CD4-positive, alpha-beta T cell treated with Interleukin-10 for 1 hour (primary cell): ENCODE measurements at regions not wholly inside any gene's neighbourhood (a gene's known extent, or its start where the extent isn't known, plus 50 kb on each side); places are given as distances from the start of the nearest gene placed in this dataset.
"Not testable (repeated sequence)": the region's sequence is repeated elsewhere in the genome, so short reads cannot be mapped to it uniquely, and the experiment has no call there.

Experiments
- DNase-seq: peaks from one replicate; pipeline ENCODE4 v3.0.0-alpha.2; 2020

DNA sequence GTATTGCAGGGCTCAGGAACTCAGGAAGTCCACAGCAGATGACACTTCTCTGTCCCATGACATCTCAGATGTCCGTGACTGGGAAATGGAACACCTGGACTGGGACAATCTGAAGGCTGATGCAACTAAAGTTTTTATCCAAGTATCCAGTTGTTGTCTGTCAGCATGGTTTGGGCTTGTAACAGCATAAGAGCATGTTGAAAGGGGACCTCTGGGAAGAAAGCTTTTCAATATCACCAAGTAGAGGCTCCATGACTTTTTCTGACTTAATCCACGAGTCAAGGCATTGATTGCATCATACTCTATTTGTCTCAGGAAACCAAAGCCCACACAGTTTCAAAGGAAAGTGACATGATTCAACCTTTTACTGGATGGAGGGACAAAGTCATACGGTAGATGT lies 807.7 kb downstream of the MTRR start:
- no peak for DNase-seq

DNA sequence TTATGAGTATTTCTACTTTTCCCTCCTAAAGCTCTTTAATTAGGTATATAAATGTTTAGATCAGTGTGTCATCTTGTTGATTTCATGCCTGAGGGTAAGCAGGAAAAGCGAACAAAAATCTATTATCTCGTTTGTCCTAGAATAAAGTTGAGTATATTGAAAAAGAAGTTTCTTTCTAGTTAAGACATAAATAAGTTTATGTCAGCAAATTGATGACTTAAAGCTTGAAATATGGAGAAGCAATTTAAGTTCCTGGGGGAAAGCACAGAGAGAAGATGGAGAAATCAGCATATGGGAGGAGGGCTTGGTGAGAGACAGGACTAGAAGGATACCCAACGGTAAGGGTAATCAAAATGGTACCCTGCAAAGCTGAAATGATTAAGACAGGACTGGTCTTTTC lies 813.4 kb downstream of the MTRR start:
- DNase-seq = no peak

DNA sequence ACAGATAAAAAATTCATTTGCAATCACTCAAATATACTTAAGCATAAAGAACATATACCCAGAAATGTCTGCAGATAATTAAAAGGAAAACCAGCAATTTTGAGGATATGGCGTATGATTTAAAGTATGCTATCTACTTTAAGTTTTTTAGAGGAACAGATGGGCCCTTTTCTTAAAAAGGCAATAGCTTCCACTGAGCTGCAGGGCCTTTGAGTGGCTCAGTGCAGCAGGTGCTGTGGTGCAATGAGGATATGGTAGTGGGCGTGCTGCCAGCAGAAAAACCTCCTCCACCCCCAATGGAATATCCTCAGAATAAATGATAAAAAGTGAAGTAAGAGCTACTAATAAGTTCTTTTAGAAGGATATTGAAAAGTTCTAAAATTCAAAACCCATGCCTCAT lies 814.5 kb downstream of the MTRR start:
- no peak for DNase-seq

DNA sequence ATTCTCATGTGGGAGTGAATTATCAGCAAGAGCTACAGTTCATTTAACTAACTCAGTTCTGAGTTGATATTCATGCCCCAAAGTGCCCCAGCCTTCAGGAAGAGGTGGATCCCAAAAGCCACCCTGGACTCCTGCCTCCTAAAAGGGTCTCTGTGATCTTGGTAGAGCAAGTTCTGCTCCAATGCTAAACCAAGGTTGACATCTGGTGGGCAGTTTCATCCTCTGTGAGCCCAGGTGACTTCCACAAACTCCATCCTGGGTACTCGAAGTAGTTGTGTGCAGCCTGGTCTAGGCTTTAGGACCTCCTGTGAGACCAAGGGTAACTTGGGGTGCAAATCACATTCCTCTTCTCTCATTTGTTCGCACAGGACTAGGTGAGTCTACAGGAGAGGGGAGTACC lies 816.8 kb downstream of the MTRR start:
- DNase-seq = no peak

DNA sequence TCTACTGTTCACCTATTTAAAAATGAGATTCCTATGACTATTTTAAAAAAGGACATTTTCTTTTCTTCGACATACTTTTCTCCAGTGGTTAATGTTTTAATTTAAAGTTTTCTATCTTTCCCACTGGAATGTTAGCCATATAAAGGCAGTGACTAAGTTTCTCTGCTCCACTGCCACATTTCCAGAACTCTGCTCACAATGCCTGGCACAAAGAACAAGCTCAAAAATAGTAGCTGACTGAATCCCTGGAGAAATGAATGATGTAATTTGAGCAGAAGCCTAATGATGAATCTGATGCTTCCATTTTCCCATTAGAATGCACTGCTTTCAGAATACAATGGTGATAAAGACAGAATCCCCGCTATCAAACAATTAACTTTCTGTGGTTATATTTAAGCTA lies 817.8 kb downstream of the MTRR start:
- no peak for DNase-seq

DNA sequence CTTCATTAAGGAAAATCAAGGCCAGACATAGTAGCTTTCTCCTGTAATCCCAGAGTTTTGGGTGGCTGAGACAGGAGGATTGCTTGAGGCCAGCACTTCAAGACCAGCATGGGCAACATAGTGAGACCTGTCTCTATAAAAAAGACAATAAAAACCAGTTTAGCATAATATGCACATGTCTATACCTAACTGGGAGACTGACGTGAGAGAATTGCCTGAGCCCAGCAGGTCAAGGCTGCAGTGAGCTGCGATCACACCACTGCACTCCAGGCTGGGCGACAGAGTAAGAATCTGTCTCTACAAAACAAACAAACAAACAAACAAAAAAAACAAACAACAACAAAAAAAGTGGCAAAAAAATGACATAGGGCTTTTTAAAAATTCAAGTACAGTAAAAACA lies 820.8 kb downstream of the MTRR start:
- no peak for DNase-seq

DNA sequence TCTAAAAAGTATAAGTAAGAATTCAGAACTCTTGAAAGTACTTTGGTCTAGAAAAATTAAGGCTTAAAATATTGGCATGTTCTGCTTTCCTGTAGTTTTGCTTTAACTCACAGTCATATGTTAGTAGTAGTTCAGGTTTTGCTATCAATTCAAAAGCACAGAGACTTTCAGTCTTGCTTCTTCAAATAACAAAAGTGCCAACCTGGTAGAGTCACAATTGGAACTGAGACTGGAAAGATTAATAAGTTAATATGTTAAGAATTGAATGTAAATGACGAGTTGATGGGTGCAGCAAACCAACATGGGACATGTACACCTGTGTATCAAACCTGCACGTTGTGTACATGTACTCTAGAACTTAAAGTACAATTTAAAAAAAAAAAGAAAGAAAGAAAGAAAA lies 822.3 kb downstream of the MTRR start:
- DNase-seq = no peak

DNA sequence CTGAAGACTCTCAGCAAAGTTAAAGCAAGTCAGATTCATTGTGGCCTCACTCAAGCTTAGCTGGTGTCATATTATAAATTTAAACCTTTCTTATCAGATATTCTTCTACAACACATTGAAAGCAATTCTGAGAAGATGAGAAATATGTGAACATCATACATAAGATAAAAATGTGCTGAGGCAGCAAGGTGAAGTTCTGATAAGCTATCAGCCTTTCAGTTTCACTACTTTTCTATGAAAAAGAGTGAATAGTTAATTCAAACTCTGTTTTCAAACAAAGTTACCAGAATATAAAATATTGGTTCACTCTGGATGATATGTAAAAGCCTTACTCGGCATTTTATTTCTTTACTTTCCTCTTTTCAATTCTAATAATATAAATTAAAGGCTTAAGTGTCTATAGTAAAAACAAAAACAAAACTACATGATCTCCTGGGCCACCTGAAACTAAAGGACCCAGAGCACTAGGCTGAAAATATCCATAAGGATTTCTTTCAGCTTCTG lies 824.4 kb downstream of the MTRR start:
- DNase-seq = no peak

DNA sequence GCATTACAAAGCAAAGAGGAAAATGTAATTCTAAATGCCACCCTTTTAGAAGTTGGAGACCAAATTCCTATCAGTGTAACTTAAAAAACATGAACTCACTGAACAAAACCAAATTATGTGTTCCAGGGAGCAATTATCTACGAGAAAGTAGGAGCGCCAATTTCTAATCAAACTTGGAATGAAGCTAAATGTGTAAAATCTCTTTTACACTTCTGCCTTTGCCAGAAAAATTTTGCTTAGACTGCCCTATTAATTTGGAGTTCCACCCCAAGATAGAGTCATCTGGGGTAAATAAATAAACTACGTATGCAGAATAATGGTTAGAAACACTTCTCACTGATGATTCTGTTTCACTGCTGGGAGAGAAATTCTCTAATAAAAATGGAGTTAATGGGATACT lies 825.6 kb downstream of the MTRR start:
- no peak for DNase-seq

DNA sequence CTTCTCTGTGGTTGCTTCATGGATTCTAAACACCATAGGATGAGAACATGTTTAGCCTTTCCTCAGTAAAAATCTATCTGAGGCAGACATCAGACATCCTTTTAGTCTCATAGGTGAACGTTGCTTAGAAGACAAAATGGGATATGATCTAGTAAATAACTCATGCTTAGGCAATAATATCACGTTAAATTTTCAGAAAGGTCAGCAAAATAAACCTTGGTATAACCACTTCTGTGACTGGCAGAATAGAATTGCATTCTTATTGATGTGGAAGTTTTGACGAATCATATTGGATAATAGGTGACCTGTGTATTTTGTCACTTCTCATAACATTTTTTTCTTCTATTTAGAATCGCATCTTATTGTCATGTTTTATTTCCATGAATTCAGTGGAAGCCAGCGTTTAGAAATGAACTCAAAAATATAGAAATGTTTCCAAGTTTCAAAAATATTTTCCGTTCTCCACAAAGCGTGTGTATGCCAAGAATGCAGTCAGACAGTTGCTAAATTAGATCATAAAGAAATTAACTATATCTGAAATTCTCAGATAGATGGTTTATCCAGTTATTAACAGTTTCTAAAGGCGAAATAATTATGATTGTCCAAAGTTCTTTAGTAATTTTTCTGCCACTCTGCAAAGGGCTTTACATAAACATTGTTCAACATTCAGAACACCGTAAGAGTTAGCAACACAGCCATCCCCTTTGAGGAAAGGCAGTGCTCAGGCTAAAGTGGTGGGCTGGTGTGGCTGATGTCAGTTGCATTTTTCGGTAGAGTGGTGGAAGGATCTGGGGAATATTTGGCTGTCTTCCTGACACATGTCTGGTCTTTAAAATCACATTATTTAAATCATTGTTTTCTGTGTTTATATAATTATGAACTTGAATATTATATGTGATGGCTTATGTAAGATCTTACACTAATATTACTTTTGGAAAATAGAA lies 827.2 kb downstream of the MTRR start:
- DNase-seq = no peak

DNA sequence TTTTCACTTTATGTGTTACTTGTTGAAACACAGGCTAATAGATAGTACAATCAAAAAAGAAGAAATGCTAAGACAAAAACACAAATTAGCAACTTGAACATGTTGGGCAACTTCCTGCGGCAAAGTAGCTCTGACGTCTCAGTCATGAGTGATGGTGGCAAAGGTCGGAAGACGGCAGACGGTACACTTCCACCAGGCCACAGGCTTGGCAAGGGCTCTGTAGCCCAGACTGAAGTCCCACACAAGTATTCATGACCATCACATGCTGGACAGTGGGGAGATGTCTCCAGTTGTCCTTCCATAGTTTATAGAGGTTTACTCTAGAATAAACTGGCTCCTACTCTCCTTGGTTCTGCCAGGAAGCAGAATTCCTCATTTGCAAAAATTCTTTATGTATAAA lies 831.3 kb downstream of the MTRR start:
- DNase-seq = no peak

DNA sequence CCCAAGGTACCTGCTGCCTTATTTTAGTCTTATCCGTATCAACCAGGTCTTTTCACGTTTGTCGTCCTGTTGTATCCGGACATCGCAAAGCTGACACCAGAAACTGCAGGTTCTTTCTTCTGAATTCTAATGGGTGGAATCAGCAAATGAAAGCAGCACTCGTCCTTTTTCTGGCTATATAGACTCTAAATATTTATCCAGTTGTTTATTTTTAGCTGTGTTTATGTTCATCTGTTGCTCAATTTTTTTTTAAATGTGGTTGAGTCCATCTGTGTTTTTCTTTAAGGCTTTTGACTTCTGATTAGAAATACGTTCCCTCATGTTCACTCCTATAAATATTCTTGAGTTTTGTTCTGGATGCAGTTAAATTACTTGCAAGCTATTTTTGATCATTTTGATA lies 831.7 kb downstream of the MTRR start:
- DNase-seq = no peak

DNA sequence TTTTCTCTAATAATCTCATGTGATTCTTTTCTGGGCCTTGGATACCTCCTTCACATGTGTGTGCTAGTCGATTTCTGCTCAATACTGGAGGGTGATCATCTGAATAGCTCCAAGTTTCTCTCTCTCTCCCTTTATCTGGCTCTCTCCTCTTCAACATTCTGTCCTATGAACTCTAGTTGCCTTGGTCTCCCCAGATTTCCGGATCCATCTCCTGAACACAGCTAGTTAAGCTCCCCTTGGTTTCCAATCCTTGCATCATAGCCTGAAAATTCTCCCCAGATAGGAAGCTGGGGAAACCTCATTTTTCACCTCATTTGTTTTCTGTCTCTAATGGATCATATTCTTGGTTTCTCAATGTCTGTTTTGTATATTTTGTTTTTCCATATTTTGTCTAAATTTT lies 832.3 kb downstream of the MTRR start:
- DNase-seq = no peak

DNA sequence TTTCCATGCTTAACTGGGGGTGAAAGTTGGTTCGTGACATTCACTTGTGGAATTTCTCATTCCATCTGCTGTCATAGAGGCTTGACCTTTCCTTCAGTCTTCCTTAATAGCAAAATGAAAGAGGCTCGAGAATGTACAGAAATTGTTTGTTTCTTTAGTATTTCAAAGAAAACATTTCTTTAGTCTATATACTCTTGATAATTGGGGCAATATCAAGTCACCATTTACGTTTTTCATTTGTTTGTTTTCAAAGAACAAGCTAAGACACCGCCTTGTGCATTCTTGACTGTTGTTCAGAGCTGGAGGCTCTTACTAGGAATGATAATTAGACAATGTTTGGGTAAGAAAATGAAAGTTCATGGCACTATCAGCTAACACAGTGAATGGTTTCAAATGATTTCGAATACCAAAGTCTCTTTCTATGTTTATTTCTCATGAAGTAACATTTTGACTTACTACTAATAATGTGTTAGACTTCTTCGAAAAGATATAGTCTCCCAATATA lies 835.4 kb downstream of the SEMA5A start:
- DNase-seq = no peak

DNA sequence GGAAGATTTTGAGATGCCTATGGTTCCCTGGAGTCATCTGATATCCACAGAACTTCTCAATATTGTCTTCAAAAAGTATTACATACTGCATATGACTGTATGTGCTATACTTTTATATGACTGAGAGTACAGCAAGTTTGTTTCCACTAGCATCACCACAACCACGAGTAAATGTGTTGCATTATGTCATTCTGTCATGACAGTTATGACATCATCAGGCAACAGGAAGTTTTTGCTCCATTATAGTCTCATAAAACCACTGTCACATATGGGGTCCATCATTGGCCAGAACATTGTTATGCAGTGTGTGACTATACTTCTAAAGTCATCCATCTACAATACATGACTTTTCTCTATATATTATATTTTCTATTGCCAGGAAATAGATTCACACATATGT lies 831.7 kb downstream of the SEMA5A start:
- no peak for DNase-seq

DNA sequence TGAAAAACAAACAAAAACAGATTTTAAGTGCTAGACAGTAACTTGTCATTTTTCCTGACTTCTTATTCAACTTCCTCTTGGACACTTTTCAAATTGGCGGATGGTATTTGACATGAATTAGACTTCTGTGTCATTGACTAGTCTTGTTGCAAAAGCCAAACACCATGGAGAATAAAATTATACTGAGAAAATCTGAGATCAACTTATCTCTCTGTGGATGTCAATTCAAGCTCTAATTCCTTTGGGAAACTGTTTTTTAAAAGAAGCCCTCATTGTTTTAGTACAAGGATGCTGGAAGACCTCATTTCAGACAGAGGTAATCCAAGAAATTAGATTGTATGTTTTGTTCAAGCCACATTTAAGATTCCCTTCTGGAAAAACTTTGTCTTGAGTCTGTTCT lies 831.0 kb downstream of the SEMA5A start:
- DNase-seq = no peak

DNA sequence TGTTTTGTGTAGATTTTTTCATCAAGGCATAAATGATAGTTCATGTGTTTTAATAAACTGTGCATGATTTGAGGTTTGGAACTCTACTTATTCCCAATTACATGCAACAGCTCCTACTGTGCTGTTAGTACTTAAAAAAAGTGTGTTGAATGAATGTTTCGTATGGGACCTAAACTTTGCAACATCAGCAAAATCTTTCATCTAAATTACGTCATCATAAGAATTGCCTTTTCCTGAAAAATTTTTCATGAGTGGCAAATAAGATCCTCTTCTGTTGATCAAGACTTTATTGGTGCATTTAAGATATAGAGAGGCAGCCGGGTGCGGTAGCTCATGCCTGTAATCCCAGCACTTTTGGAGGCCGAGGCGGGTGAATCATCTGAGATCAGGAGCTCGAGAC lies 826.1 kb downstream of the SEMA5A start:
- no peak for DNase-seq

DNA sequence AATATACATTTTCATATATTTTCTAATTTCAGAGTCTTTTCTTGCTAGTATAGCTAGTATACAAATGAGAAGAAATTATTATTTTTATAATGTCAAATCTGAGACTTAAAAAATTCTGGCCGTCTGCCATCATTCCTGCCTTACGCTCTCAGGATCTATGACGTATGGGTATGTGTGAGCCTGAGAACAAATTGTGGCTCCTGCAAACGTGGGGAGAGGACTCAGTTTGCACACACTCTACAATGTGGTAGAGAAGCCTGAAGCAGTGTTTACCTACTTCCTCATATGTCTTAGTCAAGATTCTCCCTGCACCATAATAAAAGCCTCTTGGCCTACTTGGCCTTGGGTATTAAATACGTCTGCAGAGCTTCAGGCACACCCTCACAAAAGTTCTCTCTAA lies 825.4 kb downstream of the SEMA5A start:
- no peak for DNase-seq

DNA sequence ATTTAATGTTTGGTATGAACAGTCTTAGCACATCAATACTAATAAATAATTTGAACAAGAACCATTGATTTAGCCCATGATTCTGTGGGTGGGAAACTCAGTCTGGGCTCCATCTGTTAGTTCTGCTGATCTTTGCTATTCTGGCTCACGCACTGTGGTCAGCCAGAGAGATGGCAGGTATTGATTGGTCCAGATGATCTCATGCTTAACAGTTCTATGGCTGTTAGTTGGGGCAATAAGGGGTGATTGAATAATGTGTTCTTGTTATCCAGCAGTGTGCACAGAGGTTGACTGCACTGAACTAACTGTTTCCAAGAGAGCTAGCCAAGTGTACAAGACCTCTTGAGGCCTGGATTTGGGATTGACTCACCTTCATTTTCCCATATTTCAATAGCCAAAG lies 824.3 kb downstream of the SEMA5A start:
- no peak for DNase-seq

DNA sequence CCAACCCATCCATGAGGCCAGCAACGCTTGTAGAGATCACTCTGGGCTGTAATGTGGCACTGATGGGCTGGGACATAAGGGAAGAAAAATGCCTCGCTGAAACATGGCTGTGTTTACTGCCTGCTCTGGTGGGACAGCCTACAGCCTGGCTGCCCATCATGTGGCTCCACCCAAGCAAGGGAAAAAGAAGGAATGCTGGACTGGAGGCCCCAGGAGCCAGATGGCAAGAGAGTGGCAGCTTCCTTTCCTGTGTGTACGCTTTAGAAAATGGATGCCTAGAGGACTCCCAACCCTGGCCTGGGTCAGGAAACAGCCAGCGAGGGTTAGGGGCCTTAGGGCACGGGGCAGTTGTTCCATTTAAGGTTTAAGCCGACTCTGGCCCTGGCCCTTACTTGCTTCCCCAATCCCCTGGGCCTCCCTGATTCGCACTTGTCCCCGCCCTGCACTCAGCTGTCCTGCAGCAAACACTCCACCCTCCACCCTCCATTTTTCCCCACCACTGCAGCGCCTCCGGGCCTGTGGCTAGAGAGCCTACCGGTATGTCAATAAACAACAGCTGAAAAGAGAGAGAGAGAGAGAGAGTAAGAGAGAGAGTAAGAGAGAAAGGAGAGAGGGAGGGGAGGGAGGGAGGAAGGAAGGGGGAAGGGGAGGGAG lies 819.4 kb downstream of the SEMA5A start:
- DNase-seq = no peak

DNA sequence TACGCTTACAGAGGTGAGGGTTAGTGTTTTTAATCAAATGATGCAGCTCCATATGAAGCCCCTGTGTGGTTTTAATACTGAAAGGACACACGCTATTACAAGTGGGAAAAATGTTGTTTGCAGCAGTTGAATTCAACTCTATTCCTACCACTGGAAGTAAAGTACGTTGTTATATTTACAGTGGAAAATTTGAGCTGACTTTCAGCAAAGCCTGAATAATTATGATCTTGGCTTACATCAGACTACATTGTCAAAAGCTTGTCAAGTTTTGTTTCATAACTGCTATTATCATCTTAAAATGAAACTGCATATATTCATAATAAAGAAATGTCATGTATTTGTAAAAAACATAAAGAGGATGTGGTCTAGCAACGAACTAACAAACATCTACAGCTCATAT lies 818.5 kb downstream of the SEMA5A start:
- DNase-seq = no peak

DNA sequence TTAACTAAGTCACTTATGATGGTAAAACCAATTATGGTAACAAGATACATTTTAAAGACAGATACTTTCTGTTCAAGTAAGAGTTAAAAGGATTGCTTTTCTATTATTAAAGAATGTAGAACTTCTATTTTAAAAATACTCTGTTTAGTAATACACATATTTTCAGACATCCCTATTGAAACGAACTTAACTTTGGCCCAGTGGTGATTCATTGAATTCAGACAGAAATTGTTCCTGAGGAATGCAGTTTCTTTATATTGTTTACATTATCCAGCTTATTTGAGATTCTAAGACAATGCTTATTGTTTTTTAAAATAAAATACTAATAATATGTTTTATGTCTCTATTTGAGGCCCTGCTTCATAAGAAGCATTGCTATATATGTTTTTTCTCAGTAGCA lies 816.4 kb downstream of the SEMA5A start:
- DNase-seq = no peak

DNA sequence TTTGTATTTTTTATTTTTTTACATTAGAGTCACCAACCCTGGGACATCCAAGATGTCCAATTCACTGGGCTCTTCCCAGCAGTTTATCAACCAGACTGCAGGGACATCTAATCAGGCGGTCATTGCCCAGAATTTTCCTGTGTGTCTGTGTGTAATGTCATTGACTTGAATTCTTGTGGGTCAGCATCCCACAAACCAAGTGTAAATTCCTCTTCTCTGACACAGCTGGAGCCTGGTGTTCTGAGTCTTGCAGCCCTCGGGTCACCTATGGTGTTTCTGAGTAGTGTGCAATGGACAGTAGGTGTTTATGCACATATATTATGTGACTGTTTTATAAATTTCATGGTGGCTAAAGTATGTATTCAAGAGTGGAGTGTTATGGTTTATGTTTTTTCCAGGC lies 815.7 kb downstream of the SEMA5A start:
- no peak for DNase-seq

DNA sequence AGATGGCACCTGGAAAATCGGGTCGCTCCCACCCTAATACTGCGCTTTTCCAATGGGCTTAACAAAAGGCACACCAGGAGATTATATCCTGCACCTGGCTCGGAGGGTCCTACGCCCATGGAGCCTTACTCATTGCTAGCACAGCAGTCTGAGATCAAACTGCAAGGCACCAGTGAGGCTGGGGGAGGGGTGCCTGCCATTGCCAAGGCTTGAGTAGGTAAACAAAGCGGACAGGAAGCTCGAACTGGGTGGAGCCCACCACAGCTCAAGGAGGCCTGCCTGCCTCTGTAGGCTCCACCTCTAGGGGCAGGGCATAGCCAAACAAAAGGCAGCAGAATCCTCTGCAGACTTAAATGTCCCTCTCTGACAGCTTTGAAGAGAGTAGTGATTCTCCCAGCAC lies 814.8 kb downstream of the SEMA5A start:
- DNase-seq = not testable (repeated sequence)
